GM21825 (cell line): ENCODE measurements at regions not wholly inside any gene's neighbourhood (a gene's known extent, or its start where the extent isn't known, plus 50 kb on each side); places are given as distances from the start of the nearest gene placed in this dataset.
"Not testable (repeated sequence)": the region's sequence is repeated elsewhere in the genome, so short reads cannot be mapped to it uniquely, and the experiment has no call there.

Source experiments
- ATAC-seq: cut with Tn5 transposase; IDR thresholded peaks from one replicate; pipeline ENCODE4 v1.9.1; 2021; ENCODE audit warnings: mild to moderate bottlenecking, moderate library complexity; ENCODE audit not compliant: unreplicated experiment

GRCh38 chr16:75780669-75781068, 54.4 kb upstream of the CPHXL start:
- ATAC-seq, result no peak

GRCh38 chr16:75781683-75782343, 55.5 kb upstream of the CPHXL start:
- no peak for ATAC-seq

GRCh38 chr16:75787440-75787839, 61.1 kb upstream of the CPHXL start:
- ATAC-seq, result peak; percentile 71

- ATAC-seq, result peak; percentile 61
These were observed 62.9 kb upstream of the CPHXL start for GRCh38 chr16:75789237-75789636.

GRCh38 chr16:75792771-75793492, 66.6 kb upstream of the CPHXL start:
- no peak for ATAC-seq

GRCh38 chr16:75793641-75794040, 67.4 kb upstream of the CPHXL start:
- no peak for ATAC-seq

- no peak for ATAC-seq
These were observed 68.1 kb upstream of the CPHXL start for GRCh38 chr16:75794426-75794825.

GRCh38 chr16:75798714-75799113, 72.4 kb upstream of the CPHXL start:
- no peak for ATAC-seq

GRCh38 chr16:75801307-75801706, 75.0 kb upstream of the CPHXL start:
- ATAC-seq, result no peak

- no peak for ATAC-seq
These were observed 77.5 kb upstream of the CPHXL start for GRCh38 chr16:75803753-75804152.

- ATAC-seq, result no peak
These were observed 78.1 kb upstream of the CPHXL start for GRCh38 chr16:75804368-75804767.

- no peak for ATAC-seq
These were observed 79.7 kb upstream of the CPHXL start for GRCh38 chr16:75805946-75806345.

- no peak for ATAC-seq
These were observed 80.2 kb upstream of the CPHXL start for GRCh38 chr16:75806487-75806886.

- ATAC-seq, result no peak
These were observed 84.1 kb upstream of the CPHXL start for GRCh38 chr16:75810342-75810741.

GRCh38 chr16:75811020-75811634, 84.8 kb upstream of the CPHXL start:
- ATAC-seq, result no peak

- no peak for ATAC-seq
These were observed 92.2 kb upstream of the CPHXL start for GRCh38 chr16:75818491-75818890.

- no peak for ATAC-seq
These were observed 94.4 kb upstream of the CPHXL start for GRCh38 chr16:75820672-75821071.

- ATAC-seq, result no peak
These were observed 94.8 kb upstream of the CPHXL start for GRCh38 chr16:75821117-75821516.

GRCh38 chr16:75825750-75826149, 99.5 kb upstream of the CPHXL start:
- not testable (repeated sequence) for ATAC-seq

- ATAC-seq, result not testable (repeated sequence)
These were observed 101.2 kb upstream of the CPHXL start for GRCh38 chr16:75827372-75828038.

- ATAC-seq, result not testable (repeated sequence)
These were observed 107.1 kb upstream of the CPHXL start for GRCh38 chr16:75833385-75833784.
